ENCODE measurements at regions not wholly inside any gene's neighbourhood (a gene's known extent, or its start where the extent isn't known, plus 50 kb on each side); places are given as distances from the start of the nearest gene placed in this dataset.

DNA sequence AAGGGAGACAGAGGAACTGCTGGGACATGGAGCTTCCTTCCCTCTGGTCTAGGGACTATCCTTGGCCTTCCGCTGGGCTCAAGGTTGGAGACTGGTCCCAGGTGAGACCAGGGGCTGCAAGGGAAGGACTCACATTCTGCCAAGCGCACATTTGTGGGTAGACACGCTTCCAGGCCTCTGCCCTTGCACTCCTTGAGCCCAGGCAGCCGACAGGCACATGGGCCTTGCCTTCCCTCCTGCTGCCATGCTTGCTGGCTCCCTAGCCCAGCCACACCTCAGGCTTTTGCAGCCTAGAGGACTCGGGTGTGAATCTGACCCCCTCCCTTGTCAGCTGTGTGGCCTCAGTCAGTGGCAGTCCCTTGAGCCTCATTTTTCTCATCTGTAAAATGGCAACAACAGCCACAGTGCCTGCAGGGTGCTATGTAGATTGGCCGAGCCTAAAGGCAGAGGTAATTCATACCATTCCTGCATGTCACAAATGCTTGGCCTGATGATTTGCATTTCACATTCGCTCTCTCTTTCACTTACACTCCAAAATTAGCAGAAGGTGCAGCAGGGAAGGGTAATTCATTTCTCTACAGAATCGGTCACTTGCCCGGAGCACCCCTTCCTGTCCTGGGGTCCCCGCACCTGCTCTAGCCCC is 57.6 kb upstream of the NECTIN1 start:
- H3K4me1 ChIP-seq (ENCODE audit: control insufficient read depth in 1 of 2, insufficient read depth in 2 of 2, low read length in 2 of 2): no peaks in the 10 kb centered on the region
- TF ChIP-seq, protein P1, sequence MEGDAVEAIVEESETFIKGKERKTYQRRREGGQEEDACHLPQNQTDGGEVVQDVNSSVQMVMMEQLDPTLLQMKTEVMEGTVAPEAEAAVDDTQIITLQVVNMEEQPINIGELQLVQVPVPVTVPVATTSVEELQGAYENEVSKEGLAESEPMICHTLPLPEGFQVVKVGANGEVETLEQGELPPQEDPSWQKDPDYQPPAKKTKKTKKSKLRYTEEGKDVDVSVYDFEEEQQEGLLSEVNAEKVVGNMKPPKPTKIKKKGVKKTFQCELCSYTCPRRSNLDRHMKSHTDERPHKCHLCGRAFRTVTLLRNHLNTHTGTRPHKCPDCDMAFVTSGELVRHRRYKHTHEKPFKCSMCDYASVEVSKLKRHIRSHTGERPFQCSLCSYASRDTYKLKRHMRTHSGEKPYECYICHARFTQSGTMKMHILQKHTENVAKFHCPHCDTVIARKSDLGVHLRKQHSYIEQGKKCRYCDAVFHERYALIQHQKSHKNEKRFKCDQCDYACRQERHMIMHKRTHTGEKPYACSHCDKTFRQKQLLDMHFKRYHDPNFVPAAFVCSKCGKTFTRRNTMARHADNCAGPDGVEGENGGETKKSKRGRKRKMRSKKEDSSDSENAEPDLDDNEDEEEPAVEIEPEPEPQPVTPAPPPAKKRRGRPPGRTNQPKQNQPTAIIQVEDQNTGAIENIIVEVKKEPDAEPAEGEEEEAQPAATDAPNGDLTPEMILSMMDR (IDR thresholded peaks at IDR 0.05): no peak
- no peaks in the 10 kb centered on the region for H3K36me3 Mint-ChIP-seq
- H3K9me3 Mint-ChIP-seq: peaks cover 0 to 11% (median 6%) of the 10 kb centered on the region in 7 donors
- H3K27me3 Mint-ChIP-seq (ENCODE audit: low read depth in 3 of 3): peaks cover 10 to 29% (median 12%) of the 10 kb centered on the region in 3 donors
- no peak overlapping the region for H3K4me3 ChIP-seq (replicated peaks in 1 of 3; ENCODE audit: low read depth in 2 of 3, low read length in 3 of 3)
- DNase-seq: no peak
- no peak overlapping the region for H3K4me2 ChIP-seq (replicated peaks; ENCODE audit: extremely low read depth, low read length, poor library complexity, severe bottlenecking)
- no peak overlapping the region for H3K4me3 Mint-ChIP-seq
- intact Hi-C loops (cut with micrococcal nuclease): no loop called here
- H3K27me3 ChIP-seq (ENCODE audit: control insufficient read depth in 2 of 2, insufficient read depth in 2 of 2, low read length in 2 of 2): no peaks in the 10 kb centered on the region
- no peaks in the 10 kb centered on the region for H3K36me3 ChIP-seq (replicated peaks in 1 of 2; ENCODE audit: control insufficient read depth in 1 of 2, insufficient read depth in 2 of 2, low read length in 2 of 2)
- H2AFZ ChIP-seq (ENCODE audit: insufficient read depth, low read depth, low read length, poor library complexity, severe bottlenecking): no peak overlapping the region
- no peaks in the 10 kb centered on the region for H3K4me1 Mint-ChIP-seq
- H3K9ac ChIP-seq (ENCODE audit: insufficient read depth, low read length, poor library complexity, severe bottlenecking): no peak overlapping the region
- H4K20me1 ChIP-seq (ENCODE audit: insufficient read depth, low read length): no peaks in the 10 kb centered on the region
- peaks cover 0 to 13% of the 10 kb centered on the region in 2 donors for H3K9me3 ChIP-seq (replicated peaks in 1 of 2; ENCODE audit: control insufficient read depth in 1 of 2, insufficient read depth in 1 of 2, low read length in 2 of 2)
- 89% methylated on average over 8 of the region's 10 CpGs for WGBS (ENCODE audit: insufficient coverage)
- H3K79me2 ChIP-seq (ENCODE audit: insufficient read depth, low read length): no peaks in the 10 kb centered on the region
- H3K27ac Mint-ChIP-seq: no peak overlapping the region
- no peak overlapping the region for H3K27ac ChIP-seq (ENCODE audit: low read depth in 1 of 2, low read length in 2 of 2)

DNA sequence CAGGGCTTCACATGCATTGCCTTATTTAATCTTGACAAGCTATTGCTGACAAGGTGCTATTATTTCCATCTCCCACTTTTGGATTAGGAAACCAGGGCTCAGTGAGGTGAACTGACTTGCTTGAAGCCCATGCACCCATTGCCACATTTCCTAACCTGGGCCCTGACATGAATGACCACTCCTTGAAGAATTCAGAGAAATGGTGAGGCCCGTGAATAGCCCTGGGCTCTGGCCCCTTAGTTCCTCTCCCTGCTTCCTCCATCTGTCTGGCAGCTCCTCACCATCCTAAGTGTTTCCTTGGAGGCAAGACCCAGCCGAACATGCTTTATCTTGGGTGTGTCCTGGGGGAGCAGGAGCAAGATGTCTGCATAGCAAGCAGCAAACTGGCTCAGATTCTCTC is 56.1 kb upstream of the NECTIN1 start:
- no peak overlapping the region for H3K4me3 Mint-ChIP-seq
- no peak for DNase-seq
- Histone ChIP-seq H3K36me3 (replicated peaks in 1 of 2; ENCODE audit: control insufficient read depth in 1 of 2, insufficient read depth in 2 of 2, low read length in 2 of 2) (no peaks in the 10 kb centered on the region), H4K20me1 (ENCODE audit: insufficient read depth, low read length) (no peaks in the 10 kb centered on the region), H3K79me2 (ENCODE audit: insufficient read depth, low read length) (no peaks in the 10 kb centered on the region), H3K27ac (ENCODE audit: low read depth in 1 of 2, low read length in 2 of 2) (no peak overlapping the region), H2AFZ (ENCODE audit: insufficient read depth, low read depth, low read length, poor library complexity, severe bottlenecking) (no peak overlapping the region), H3K9ac (ENCODE audit: insufficient read depth, low read length, poor library complexity, severe bottlenecking) (no peak overlapping the region), H3K4me3 (replicated peaks in 1 of 3; ENCODE audit: low read depth in 2 of 3, low read length in 3 of 3) (no peak overlapping the region), H3K4me1 (ENCODE audit: control insufficient read depth in 1 of 2, insufficient read depth in 2 of 2, low read length in 2 of 2) (no peaks in the 10 kb centered on the region), H3K9me3 (replicated peaks in 1 of 2; ENCODE audit: control insufficient read depth in 1 of 2, insufficient read depth in 1 of 2, low read length in 2 of 2) (peaks cover 0 to 13% of the 10 kb centered on the region in 2 donors), H3K27me3 (ENCODE audit: control insufficient read depth in 2 of 2, insufficient read depth in 2 of 2, low read length in 2 of 2) (no peaks in the 10 kb centered on the region), H3K4me2 (replicated peaks; ENCODE audit: extremely low read depth, low read length, poor library complexity, severe bottlenecking) (no peak overlapping the region)
- H3K4me1 Mint-ChIP-seq: no peaks in the 10 kb centered on the region
- WGBS (ENCODE audit: insufficient coverage): no CpG with 5 or more reads among the region's 2 CpGs
- H3K9me3 Mint-ChIP-seq: peaks cover 0 to 11% (median 6%) of the 10 kb centered on the region in 7 donors
- no peaks in the 10 kb centered on the region for H3K36me3 Mint-ChIP-seq
- H3K27me3 Mint-ChIP-seq (ENCODE audit: low read depth in 3 of 3): peaks cover 13 to 34% (median 14%) of the 10 kb centered on the region in 3 donors
- TF ChIP-seq, protein P1 (IDR thresholded peaks at IDR 0.05): no peak
- peak overlapping the region in 1 of 7 donors; percentile 47 for H3K27ac Mint-ChIP-seq
- intact Hi-C loops (cut with micrococcal nuclease): no loop called here
